Stimulated activated naive CD8-positive, alpha-beta T cell treated with anti-CD3 and anti-CD28 coated beads, Interleukin-15, amount 100 ng/mL, for 72 hours (primary cell): ENCODE measurements at regions not wholly inside any gene's neighbourhood (a gene's known extent, or its start where the extent isn't known, plus 50 kb on each side); places are given as distances from the start of the nearest gene placed in this dataset.
"Not testable (repeated sequence)": the region's sequence is repeated elsewhere in the genome, so short reads cannot be mapped to it uniquely, and the experiment has no call there.

Experiments
- ATAC-seq: fragments of 150-1000 bp; cut with Tn5 transposase; 2 replicates; pipeline ENCODE4 v1.10.0; 2021; ENCODE audit warnings: mild to moderate bottlenecking, moderate library complexity
- DNase-seq, 2 donors: peaks; one replicate each; pipeline ENCODE4 v3.0.0; 2021 to 2022
- H3K27ac Mint-ChIP-seq, 2 donors: one replicate each; pipeline ENCODE4 v1.8.0; 2022; ENCODE audit warnings: mild to moderate bottlenecking in 2 of 2, mixed read lengths in 2 of 2, moderate library complexity in 2 of 2
- H3K27me3 Mint-ChIP-seq: one replicate; pipeline ENCODE4 v1.8.0; 2022; ENCODE audit warnings: mixed read lengths
- H3K4me1 Mint-ChIP-seq: one replicate; pipeline ENCODE4 v1.8.0; 2022; ENCODE audit warnings: mild to moderate bottlenecking, mixed read lengths
- H3K4me3 Mint-ChIP-seq, 2 donors: one replicate each; pipeline ENCODE4 v1.8.0; 2022; ENCODE audit warnings: mild to moderate bottlenecking in 2 of 2, mixed read lengths in 2 of 2, moderate library complexity in 1 of 2
- H3K9me3 Mint-ChIP-seq, 2 donors: one replicate each; pipeline ENCODE4 v1.8.0; 2022; ENCODE audit warnings: mixed read lengths in 2 of 2

- H3K4me1 Mint-ChIP-seq = no peaks in the 10 kb centered on the region
- ATAC-seq (no peak), DNase-seq (no peak)
- H3K4me3 Mint-ChIP-seq = no peak overlapping the region
- H3K9me3 Mint-ChIP-seq = no peaks in the 10 kb centered on the region
- H3K27ac Mint-ChIP-seq = no peak overlapping the region
- peaks cover 21% of the 10 kb centered on the region for H3K27me3 Mint-ChIP-seq
These were observed 252.1 kb downstream of the FOXD2 start for GRCh38 chr1:47689894-47690293.

DNA sequence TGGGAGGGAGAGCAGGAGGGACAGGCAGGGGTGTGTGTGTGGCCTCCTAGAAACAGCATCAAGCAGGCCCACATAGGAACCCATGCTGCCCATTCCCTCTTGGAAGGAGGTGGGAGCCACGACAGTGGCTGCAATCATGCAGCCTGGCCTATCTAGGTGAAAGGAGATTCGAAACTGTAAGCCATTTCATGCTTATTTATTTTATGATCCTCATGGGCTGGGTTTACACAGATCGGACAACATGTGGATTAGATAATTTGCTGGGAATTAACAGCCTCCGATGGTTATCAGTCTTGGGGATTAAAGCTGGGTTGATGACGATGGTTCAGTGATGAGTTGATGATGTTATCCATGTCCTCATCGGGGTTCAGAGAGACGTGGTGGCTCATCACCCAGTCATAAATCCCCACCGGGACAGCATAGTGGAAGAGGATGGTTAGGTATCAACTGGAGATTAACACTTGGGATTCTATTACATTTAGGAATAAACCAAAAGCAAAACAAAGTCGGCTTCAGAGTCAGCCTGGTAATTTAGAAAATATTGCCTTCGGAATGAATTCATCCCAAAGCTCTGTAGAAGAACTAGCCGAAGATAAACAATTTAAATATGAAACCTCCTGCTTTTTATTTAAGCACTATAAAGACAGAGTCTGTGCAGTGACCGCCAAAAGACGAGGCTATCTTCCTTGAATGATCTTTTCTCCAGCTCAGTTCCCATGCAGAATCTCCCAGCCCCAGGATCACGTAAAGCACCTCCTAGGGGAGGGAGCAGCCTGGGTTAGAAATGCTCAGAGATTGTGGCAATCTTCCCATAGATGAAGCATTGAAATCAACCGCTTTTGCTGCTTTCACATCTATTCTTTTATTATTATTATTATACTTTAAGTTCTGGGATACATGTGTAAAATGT, 252.8 kb downstream of the FOXD2 start:
- Mint-ChIP-seq H3K27ac (no peak overlapping the region), H3K27me3 (peaks cover 21% of the 10 kb centered on the region), H3K4me3 (no peak overlapping the region), H3K9me3 (no peaks in the 10 kb centered on the region), H3K4me1 (no peaks in the 10 kb centered on the region)
- DNase-seq (no peak), ATAC-seq (no peak)

GRCh38 chr1:47691293-47691692, 253.4 kb downstream of the FOXD2 start:
- H3K4me3 Mint-ChIP-seq, H3K4me1 Mint-ChIP-seq, H3K27ac Mint-ChIP-seq, H3K9me3 Mint-ChIP-seq, DNase-seq, ATAC-seq: not testable (repeated sequence)
- H3K27me3 Mint-ChIP-seq = peaks cover 21% of the 10 kb centered on the region

DNA sequence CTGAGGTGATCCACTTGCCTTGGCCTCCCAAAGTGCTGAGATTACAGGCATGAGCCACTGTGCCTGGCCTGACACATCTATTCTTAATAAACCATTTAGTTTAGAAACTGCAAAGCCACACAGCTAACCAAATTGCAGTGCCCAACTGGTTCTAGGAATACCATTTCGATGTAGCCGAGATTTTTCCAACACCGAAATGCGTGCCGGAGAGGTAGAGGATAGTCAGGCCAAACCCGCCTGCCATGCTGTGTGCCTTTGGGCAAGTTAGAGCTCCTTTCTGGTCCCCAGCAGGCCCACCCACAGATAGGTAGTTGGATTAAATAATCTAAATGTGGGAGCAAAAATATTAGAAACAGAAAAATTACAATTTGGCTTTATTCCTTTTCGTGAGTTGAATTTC, 254.4 kb downstream of the FOXD2 start:
- no peak for DNase-seq
- H3K4me1 Mint-ChIP-seq = no peaks in the 10 kb centered on the region
- H3K27me3 Mint-ChIP-seq = peaks cover 15% of the 10 kb centered on the region
- ATAC-seq = no peak
- no peak overlapping the region for H3K4me3 Mint-ChIP-seq
- no peaks in the 10 kb centered on the region for H3K9me3 Mint-ChIP-seq
- H3K27ac Mint-ChIP-seq = no peak overlapping the region

DNA sequence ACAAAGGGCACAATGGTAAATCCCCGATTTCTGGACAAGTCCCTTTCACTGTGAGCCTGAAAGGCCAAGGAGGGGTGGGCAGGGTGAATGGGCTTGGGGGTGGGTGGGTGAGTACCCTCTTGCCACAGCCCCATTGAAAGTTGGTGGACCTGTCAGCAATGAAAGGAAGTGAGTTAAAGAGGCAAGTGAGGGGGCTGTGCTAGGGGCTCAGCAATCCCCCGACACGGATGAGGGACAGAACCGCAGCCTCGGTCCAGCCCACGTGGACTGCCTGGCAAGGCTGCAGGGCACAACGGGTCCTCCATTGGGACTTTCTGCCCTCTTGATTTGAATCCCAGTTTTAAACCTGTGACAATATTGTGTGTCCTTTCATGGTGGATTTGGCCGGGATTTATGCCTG, 255.3 kb downstream of the FOXD2 start:
- H3K27me3 Mint-ChIP-seq = peaks cover 6% of the 10 kb centered on the region
- no peaks in the 10 kb centered on the region for H3K4me1 Mint-ChIP-seq
- H3K9me3 Mint-ChIP-seq = no peaks in the 10 kb centered on the region
- H3K27ac Mint-ChIP-seq = no peak overlapping the region
- DNase-seq (no peak), ATAC-seq (no peak)
- no peak overlapping the region for H3K4me3 Mint-ChIP-seq

GRCh38 chr1:47694011-47694890, 256.4 kb downstream of the FOXD2 start:
- Mint-ChIP-seq H3K9me3 (no peaks in the 10 kb centered on the region), H3K4me1 (no peaks in the 10 kb centered on the region), H3K4me3 (no peak overlapping the region), H3K27ac (no peak overlapping the region), H3K27me3 (no peaks in the 10 kb centered on the region)
- no peak for ATAC-seq
- DNase-seq = no peak

GRCh38 chr1:47696404-47696736, 258.5 kb downstream of the FOXD2 start:
- DNase-seq = no peak
- H3K4me1 Mint-ChIP-seq = no peaks in the 10 kb centered on the region
- no peaks in the 10 kb centered on the region for H3K9me3 Mint-ChIP-seq
- ATAC-seq = no peak
- no peak overlapping the region for H3K4me3 Mint-ChIP-seq
- H3K27ac Mint-ChIP-seq = no peak overlapping the region
- H3K27me3 Mint-ChIP-seq = no peaks in the 10 kb centered on the region

- no peaks in the 10 kb centered on the region for H3K9me3 Mint-ChIP-seq
- no peak for DNase-seq
- H3K4me1 Mint-ChIP-seq = no peaks in the 10 kb centered on the region
- no peaks in the 10 kb centered on the region for H3K27me3 Mint-ChIP-seq
- no peak overlapping the region for H3K4me3 Mint-ChIP-seq
- no peak overlapping the region for H3K27ac Mint-ChIP-seq
- ATAC-seq = no peak
These were observed 259.0 kb downstream of the FOXD2 start for GRCh38 chr1:47696737-47697441.

- ATAC-seq (peak; percentile 15), DNase-seq (no peak)
- Mint-ChIP-seq H3K4me3 (no peak overlapping the region), H3K27ac (peak overlapping the region in 1 of 2 donors; percentile 45), H3K27me3 (no peaks in the 10 kb centered on the region), H3K4me1 (no peaks in the 10 kb centered on the region), H3K9me3 (no peaks in the 10 kb centered on the region)
These were observed 259.9 kb downstream of the FOXD2 start for GRCh38 chr1:47697616-47698335.

GRCh38 chr1:47699492-47700235, 261.8 kb downstream of the FOXD2 start:
- Mint-ChIP-seq H3K4me1 (no peaks in the 10 kb centered on the region), H3K27ac (no peak overlapping the region), H3K27me3 (no peaks in the 10 kb centered on the region), H3K9me3 (no peaks in the 10 kb centered on the region), H3K4me3 (no peak overlapping the region)
- DNase-seq (no peak), ATAC-seq (no peak)

DNA sequence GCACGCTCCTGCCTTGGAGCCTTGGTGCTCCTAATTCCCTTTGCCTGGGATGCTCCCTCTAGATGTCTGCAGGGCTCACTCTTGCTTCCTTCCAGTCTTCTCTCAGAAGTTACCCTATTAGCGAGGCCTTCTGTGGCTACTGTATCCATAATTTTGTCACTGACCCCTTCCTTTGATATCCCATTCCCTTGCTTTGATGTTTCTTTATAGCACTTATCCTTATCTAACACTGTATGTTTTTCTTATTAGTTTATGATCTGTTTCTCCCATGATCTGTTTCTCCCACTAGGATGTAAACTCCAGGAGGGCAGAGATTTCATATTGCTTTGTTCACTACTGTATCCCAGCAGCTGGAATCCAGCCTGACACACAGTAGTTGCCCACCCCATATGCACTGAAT, 263.4 kb downstream of the FOXD2 start:
- no peaks in the 10 kb centered on the region for H3K4me1 Mint-ChIP-seq
- H3K9me3 Mint-ChIP-seq = no peaks in the 10 kb centered on the region
- no peak for ATAC-seq
- no peak for DNase-seq
- no peak overlapping the region for H3K4me3 Mint-ChIP-seq
- peak overlapping the region in 1 of 2 donors; percentile 39 for H3K27ac Mint-ChIP-seq
- H3K27me3 Mint-ChIP-seq = peaks cover 12% of the 10 kb centered on the region

DNA sequence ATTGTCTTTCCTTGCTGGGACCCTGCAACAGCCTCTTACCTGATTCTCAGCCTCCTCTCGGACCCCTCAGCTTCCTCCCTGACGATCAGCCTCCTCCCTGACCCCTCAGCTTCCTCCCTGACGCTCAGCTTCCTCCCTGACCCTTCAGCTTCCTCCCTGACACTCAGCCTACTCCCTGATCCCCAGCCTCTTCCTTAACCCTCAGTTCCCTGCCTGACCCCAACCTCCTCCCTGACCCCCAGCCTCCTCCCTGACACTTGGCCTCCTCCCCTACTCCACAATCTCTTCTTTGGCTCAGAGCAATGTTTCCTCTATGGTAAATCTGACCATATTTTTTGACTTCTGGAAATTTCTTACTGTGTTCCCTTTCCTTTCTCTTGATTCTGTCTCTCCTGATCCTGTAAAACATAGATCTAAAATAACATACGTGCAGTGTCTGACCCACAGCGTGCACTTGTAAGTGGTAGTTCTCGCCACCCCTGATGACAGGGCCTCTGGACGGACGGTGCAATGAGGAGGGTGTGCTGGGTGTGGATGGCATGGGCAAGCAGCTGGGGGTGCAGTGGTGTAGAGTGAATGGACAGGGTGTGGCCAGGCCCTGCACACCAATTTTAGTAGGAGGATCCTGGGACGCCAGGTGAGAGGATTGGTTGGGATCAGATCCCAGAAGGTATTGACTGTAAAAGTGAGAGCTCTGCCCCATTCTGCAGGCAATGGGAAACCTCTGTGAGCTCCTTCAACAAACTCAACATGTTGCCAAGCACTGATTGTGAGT, 264.1 kb downstream of the FOXD2 start:
- Mint-ChIP-seq H3K4me3 (no peak overlapping the region), H3K9me3 (no peaks in the 10 kb centered on the region), H3K27me3 (peaks cover 14% of the 10 kb centered on the region), H3K4me1 (no peaks in the 10 kb centered on the region), H3K27ac (peak overlapping the region in 1 of 2 donors; percentile 40)
- DNase-seq = no peak
- no peak for ATAC-seq

GRCh38 chr1:47703156-47703825, 265.4 kb downstream of the FOXD2 start:
- peaks cover 5% of the 10 kb centered on the region for H3K4me1 Mint-ChIP-seq
- peaks cover 28% of the 10 kb centered on the region for H3K27me3 Mint-ChIP-seq
- ATAC-seq (no peak), DNase-seq (no peak)
- H3K9me3 Mint-ChIP-seq = no peaks in the 10 kb centered on the region
- H3K27ac Mint-ChIP-seq = no peak overlapping the region
- H3K4me3 Mint-ChIP-seq = no peak overlapping the region
